GM21825 (cell line): ENCODE measurements at regions not wholly inside any gene's neighbourhood (a gene's known extent, or its start where the extent isn't known, plus 50 kb on each side); places are given as distances from the start of the nearest gene placed in this dataset.

Source experiments
- ATAC-seq: cut with Tn5 transposase; IDR thresholded peaks from one replicate; pipeline ENCODE4 v1.9.1; 2021; ENCODE audit warnings: mild to moderate bottlenecking, moderate library complexity; ENCODE audit not compliant: unreplicated experiment

- no peak for ATAC-seq
Measured at GRCh38 chr14:101117543-101117942, 214.0 kb upstream of the RTL1 start.

- ATAC-seq: no peak
Measured at GRCh38 chr14:101118233-101118632, 214.7 kb upstream of the RTL1 start.

- no peak for ATAC-seq
Measured at GRCh38 chr14:101118746-101119591, 215.4 kb upstream of the RTL1 start.

GRCh38 chr14:101119830-101120571 is 216.5 kb upstream of the RTL1 start:
- no peak for ATAC-seq

- ATAC-seq: no peak
Measured at GRCh38 chr14:101120641-101121507, 217.4 kb upstream of the RTL1 start.

GRCh38 chr14:101121508-101122139 is 218.1 kb upstream of the RTL1 start:
- ATAC-seq: no peak

GRCh38 chr14:101122237-101123141 is 219.0 kb upstream of the RTL1 start:
- no peak for ATAC-seq

GRCh38 chr14:101123618-101124510 is 220.3 kb upstream of the RTL1 start:
- no peak for ATAC-seq

- no peak for ATAC-seq
Measured at GRCh38 chr14:101124815-101125214, 221.3 kb upstream of the RTL1 start.

- no peak for ATAC-seq
Measured at GRCh38 chr14:101125313-101125712, 221.8 kb upstream of the RTL1 start.

GRCh38 chr14:101125719-101126651 is 222.5 kb upstream of the RTL1 start:
- no peak for ATAC-seq

GRCh38 chr14:101126731-101127130 is 223.2 kb upstream of the RTL1 start:
- ATAC-seq: no peak

- no peak for ATAC-seq
Measured at GRCh38 chr14:101127224-101127623, 223.7 kb upstream of the RTL1 start.

GRCh38 chr14:101128478-101129321 is 225.2 kb upstream of the RTL1 start:
- no peak for ATAC-seq

GRCh38 chr14:101129521-101130167 is 226.1 kb upstream of the RTL1 start:
- ATAC-seq: no peak

- no peak for ATAC-seq
Measured at GRCh38 chr14:101130861-101131260, 227.3 kb upstream of the RTL1 start.
